Stimulated activated CD8-positive, alpha-beta memory T cell treated with anti-CD3 and anti-CD28 coated beads, Interleukin-4, amount 100 ng/mL, for 1 hour (primary cell): ENCODE measurements at regions not wholly inside any gene's neighbourhood (a gene's known extent, or its start where the extent isn't known, plus 50 kb on each side); places are given as distances from the start of the nearest gene placed in this dataset.

ENCODE experiments used
- DNase-seq, 2 donors: peaks; one replicate each; pipeline ENCODE4 v3.0.0-alpha.2; 2020; ENCODE audit warnings: low read depth in 2 of 2, low spot score in 1 of 2

DNA sequence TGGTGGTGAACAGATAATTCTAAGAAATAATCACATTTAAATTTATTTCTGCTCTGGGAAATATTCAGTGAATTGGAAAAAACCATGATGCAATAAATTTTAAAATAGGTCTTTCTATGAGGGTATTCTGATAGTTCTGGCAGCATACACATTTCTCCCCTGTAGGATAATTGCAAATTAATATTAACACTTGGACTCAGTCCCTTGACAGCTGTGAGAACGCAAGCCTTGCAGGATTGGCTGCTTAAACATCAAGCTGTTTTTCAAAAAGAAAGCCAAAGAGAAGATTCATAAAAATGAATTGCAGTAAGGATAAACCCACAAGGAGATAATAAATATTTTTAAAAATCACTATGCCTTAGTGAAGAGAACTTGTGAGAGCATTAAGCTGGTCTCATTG lies 180.0 kb downstream of the MTRR start:
- no peak for DNase-seq

DNA sequence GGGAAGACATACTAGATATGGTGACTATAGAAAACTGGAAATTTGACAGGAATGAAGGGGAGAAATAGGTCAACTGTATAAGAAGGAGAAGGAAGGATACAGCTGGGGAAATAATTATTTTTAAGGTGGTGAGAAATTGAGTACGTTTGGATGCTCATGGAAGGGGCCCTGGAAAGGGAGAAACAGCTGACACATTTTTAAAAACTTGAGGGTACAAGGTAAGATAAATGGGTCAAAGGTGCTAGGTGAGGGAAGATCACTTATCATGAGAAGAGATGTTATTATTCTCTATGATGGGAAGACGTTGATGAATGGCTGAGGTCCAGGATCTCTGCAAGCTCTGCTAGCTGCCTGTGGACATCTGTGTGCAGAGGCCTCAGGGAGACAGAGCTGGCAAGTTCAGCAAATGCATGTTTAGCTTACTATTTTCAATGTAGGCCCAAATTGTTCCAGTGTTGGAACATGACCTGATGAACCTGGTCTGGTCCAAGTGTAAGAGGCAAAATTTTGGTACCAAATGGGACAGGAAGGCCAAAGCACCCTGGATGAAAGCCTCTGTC lies 181.7 kb downstream of the MTRR start:
- no peak for DNase-seq

DNA sequence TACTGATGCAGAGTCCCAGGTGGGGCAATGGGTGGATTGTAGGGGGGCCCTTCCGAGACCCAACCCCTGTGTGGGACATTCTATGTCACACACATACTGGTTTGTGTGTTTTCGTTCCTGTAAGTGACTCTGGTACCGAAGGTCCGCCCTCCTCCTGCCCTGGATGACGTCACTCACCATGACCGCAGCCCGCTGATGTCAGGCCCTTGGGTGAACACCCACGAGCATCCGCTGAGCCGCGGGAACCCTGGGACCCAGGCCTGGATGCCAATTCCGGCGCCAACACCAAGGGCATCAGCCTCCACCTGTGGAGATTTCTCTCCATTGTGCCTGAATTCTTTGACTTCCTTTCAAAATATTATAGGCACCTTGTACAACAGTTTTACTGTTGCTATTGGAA lies 184.3 kb downstream of the MTRR start:
- no peak for DNase-seq

DNA sequence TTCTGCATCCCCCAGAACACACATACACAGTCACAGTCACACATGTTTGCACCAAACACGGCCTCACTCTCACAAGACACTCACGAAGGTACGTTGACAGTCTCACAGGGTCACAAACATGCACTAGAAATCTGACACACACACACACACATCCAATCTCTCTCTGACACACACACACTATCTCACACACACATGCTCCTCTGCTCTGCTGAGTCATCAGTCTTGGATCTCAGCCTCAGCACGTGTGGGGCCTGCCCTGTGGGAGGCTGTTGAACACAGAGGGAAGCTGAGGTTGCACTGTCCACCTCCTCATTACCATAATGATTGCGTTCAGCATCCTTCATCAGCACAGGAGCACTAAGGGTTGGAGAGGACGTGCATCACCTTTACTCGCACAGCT lies 188.8 kb downstream of the MTRR start:
- DNase-seq: no peak

DNA sequence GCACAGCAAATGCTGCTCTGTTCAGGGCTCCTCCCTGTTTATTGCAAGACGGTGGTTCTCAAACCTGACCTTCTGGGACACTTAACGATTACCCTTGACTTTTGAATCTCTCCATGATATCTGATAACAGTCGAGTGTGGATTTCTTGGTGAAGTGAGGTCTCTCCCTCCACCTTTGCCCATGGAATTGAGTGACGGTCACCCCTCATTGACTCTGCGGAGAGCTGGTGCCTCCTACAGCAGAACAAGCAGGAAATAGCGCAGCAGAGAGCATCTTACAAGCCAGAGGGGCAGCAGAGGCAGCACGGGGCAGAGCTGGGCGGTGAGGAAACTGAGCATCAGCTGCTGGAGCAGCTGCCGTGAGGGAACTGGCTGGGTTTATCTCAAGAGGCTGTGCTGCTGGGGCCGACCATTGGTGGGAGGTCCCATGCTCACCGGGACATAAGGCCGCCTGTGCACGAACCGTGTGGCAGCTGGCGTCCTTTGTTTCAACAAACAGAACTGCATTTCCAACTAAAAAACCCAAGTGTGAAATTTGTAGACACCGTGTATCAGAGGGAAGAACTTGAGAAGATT lies 189.8 kb downstream of the MTRR start:
- DNase-seq: no peak

DNA sequence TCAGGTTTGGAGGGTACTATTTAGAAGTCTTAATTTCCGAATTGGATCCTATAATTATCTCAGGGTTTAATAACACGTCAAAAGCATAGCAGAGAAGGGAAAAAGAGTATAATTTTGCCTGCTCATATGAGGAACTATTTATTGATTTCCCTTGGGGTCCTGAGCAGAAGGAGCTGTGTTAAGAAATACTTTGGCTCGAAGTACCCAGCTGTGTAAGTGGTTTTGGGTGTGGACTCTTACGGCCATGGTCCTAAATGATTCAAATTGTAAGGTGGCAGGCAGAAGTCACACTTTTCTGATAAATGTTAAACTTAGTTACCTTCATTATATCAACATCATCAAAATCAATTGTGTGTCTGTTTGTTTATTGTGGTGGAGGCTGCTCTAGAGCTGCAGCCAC lies 190.4 kb downstream of the MTRR start:
- DNase-seq: no peak

GRCh38 chr5:8060235-8060952 lies 191.4 kb downstream of the MTRR start:
- no peak for DNase-seq

DNA sequence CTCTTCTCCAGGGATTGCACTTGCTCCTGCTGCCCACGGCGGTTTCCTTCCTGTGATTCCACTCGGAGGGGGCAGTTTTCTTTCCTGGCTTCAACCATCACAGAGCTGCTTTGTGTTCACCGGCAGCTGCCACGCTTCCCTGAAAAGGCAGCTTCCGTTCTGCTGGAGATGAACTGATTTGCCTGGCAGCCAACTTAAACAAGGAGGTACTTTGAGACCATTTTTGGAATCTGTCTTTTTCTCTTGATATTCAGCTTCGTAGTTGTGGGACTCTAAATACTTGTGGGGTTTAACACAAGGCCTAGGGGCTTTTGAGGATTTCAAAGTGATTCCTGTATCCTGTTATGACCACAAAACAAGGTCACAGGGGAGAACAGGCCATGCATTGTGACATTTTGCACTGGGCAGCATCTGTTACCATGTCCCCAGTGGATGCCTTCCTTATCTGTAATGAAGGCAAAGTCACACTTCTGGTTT lies 192.0 kb downstream of the MTRR start:
- DNase-seq: no peak

GRCh38 chr5:8062521-8062920 lies 193.6 kb downstream of the MTRR start:
- DNase-seq: no peak

DNA sequence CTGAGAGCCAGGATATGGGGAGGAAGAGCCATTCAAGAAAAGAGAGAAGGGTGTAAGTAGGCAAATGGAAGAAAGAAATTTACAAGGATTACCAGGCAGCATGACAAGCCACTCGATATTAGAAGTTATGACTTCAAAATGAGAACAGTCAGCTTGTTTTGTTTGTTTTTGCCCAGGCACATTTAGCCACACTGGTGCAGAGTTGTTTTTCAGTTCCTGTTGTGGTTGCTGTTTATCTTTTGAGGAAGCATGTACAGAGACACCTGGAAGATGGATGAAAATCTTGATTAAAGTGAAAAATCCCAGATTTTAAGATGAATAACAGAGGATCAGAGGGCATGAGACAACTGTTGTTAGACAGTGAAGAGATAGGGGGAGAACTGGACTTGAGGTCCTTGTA lies 199.1 kb downstream of the MTRR start:
- no peak for DNase-seq

- DNase-seq: no peak
These were observed 201.2 kb downstream of the MTRR start for GRCh38 chr5:8070138-8070537.

- no peak for DNase-seq
These were observed 210.1 kb downstream of the MTRR start for GRCh38 chr5:8079056-8079455.

DNA sequence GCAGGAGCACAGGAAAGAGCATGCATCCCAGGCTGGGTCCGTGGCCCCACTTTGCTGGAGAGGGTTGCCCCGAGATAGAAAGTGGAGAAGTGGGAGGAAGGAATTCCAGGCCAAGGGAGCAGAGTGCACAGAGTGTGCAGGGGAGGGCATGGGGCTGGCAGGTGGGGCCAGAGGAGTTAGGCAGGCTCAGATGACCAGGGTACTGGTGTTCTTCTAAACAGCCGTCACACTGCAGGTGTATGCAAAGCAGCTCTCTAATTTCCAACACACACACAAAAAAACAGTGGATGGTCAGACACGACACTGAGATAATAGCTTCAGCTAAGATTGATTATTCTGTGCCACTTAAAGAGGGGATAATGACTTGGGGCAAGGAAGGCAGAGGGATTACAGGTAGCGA lies 212.2 kb downstream of the MTRR start:
- no peak for DNase-seq

GRCh38 chr5:8093669-8094068 lies 224.7 kb downstream of the MTRR start:
- no peak for DNase-seq

DNA sequence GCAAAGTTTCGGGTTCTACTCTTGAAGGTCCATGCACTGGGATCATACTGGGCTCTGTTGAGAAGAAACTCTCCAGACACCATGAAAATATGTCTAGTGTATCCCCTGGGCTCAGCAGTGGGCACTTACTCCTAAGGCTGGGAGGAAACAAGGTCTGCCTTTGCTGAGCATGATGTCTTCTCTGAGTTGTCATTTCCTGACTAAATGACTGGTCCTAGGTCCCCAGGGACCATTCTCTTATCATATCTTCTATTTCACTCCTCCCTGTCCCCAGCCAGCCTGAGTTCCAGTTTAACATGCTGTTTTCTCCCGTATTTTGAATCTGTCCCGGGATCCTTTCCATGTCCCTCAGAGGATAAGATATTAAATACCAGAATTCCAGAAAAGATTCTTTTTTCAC lies 225.4 kb downstream of the MTRR start:
- DNase-seq: no peak

GRCh38 chr5:8097146-8097545 lies 228.2 kb downstream of the MTRR start:
- DNase-seq: no peak

DNA sequence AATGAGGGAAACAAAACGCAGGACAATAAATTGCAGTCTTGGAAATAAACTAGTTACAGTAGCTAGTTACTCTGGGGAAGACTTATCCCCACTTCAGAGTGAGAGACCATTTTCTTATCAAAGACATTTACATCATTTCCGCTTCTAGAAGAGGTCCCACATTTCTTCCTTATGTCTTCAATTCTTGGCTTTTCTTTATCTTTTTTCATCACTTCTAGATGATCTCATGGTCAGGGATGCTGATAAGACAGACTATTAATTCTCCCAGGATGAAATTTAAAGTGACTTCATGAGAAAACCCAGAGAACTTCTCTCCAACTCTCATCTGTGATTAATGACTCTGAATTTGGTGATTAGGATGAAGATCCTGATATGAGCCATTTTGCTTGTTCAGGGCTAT lies 229.1 kb downstream of the MTRR start:
- no peak for DNase-seq

DNA sequence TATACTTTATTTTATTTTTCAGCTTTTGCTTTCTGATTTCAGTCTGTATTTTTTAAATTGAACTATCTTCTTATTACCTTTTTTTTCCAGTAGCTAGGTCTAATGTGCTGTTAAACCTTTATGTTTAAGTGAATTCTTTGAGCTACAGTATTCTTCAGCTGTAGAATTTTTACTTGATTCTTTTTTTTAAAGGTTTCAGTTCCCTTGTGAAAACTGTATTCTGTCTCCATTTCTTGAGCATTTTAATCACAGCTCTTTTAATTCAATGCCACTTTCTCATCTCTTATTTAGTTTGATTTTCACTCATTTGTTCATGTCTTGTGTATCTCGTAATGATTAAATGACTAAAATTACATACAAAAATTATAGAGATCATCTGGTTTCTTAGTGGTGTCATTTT lies 233.8 kb downstream of the MTRR start:
- DNase-seq: no peak

DNA sequence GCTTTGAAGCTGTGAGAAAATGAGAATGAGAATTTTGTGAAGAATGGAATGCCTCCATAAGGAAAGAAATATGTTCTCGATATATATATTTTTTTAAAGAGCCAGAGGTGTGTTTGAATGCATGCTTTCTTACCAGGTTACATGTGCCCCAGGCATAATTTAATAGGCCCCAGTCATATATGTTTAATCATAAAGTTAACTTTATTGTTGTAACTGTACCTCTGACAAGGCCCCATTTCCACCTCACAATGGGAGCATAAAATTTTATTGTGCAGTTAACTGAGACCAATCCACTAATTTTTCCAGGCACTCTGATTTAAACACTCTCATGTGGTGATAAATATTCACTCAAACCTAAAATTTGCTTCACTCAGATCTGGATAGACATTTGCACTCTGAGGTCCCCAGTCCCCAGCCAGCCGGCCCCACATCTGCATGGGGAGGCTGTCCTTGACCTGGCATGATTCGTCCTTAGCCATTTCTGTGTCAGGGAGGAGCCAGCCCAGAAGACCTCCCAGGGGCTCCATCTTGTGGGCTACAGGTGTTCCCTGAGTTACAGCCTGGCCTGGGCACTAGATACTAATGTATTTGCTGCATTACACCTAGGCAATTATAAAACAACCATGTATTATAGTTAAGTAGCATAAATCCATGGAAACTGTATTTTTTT lies 245.8 kb downstream of the MTRR start:
- DNase-seq: no peak

- no peak for DNase-seq
These were observed 254.6 kb downstream of the MTRR start for GRCh38 chr5:8123559-8123958.

DNA sequence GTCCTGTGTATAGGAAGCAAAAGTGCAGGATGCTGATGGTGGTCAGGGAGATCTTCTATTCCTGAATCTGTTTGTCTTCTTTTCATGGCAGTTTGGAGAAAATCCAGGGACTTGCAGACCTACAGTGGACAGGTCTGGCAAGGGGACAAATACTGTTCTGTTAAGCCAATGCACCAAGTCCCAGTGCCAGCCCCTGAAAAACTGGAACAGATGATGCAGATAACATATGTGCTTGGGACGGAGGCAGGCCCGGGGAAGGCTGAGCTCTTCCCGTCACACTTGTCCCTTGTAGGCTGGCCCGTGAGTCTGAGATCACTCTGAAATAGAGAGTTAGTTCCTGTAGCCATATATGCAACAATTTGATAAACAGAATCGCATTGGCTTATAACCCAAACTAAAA lies 265.7 kb downstream of the MTRR start:
- no peak for DNase-seq

- DNase-seq: no peak
These were observed 266.8 kb downstream of the MTRR start for GRCh38 chr5:8135742-8136141.
